ENCODE measurements at regions not wholly inside any gene's neighbourhood (a gene's known extent, or its start where the extent isn't known, plus 50 kb on each side); places are given as distances from the start of the nearest gene placed in this dataset.
"Not testable (repeated sequence)": the region's sequence is repeated elsewhere in the genome, so short reads cannot be mapped to it uniquely, and the experiment has no call there.

GRCh38 chr5:13115476-13115875, 829.0 kb downstream of the DNAH5 start:
- Mint-ChIP-seq H3K27ac (ENCODE audit: unreplicated experiment) (no peak overlapping the region), H3K9me3 (ENCODE audit: unreplicated experiment) (no peaks in the 10 kb centered on the region), H3K4me3 (ENCODE audit: unreplicated experiment) (no peak overlapping the region), H3K4me1 (ENCODE audit: unreplicated experiment) (no peaks in the 10 kb centered on the region), H3K27me3 (ENCODE audit: unreplicated experiment) (no peaks in the 10 kb centered on the region), H3K36me3 (ENCODE audit: low read depth, unreplicated experiment) (no peaks in the 10 kb centered on the region)
- no peak for TF ChIP-seq CTCF (IDR thresholded peaks at IDR 0.05; ENCODE audit: unreplicated experiment)
- no peak for DNase-seq (ENCODE audit: low spot score)

- no peak for DNase-seq (ENCODE audit: low spot score)
- Mint-ChIP-seq H3K9me3 (ENCODE audit: unreplicated experiment) (no peaks in the 10 kb centered on the region), H3K27ac (ENCODE audit: unreplicated experiment) (no peak overlapping the region), H3K36me3 (ENCODE audit: low read depth, unreplicated experiment) (no peaks in the 10 kb centered on the region), H3K4me1 (ENCODE audit: unreplicated experiment) (no peaks in the 10 kb centered on the region), H3K27me3 (ENCODE audit: unreplicated experiment) (no peaks in the 10 kb centered on the region), H3K4me3 (ENCODE audit: unreplicated experiment) (no peak overlapping the region)
- no peak for TF ChIP-seq CTCF (IDR thresholded peaks at IDR 0.05; ENCODE audit: unreplicated experiment)
These were observed 836.2 kb downstream of the DNAH5 start for GRCh38 chr5:13108265-13108664.

- Mint-ChIP-seq H3K36me3 (ENCODE audit: low read depth, unreplicated experiment) (no peaks in the 10 kb centered on the region), H3K4me1 (ENCODE audit: unreplicated experiment) (no peaks in the 10 kb centered on the region), H3K9me3 (ENCODE audit: unreplicated experiment) (no peaks in the 10 kb centered on the region), H3K4me3 (ENCODE audit: unreplicated experiment) (no peak overlapping the region), H3K27me3 (ENCODE audit: unreplicated experiment) (no peaks in the 10 kb centered on the region), H3K27ac (ENCODE audit: unreplicated experiment) (no peak overlapping the region)
- TF ChIP-seq CTCF (IDR thresholded peaks at IDR 0.05; ENCODE audit: unreplicated experiment), result no peak
- no peak for DNase-seq (ENCODE audit: low spot score)
These were observed 837.0 kb downstream of the DNAH5 start for GRCh38 chr5:13107537-13107936.

- Mint-ChIP-seq H3K36me3 (ENCODE audit: low read depth, unreplicated experiment) (no peaks in the 10 kb centered on the region), H3K4me3 (ENCODE audit: unreplicated experiment) (no peak overlapping the region), H3K4me1 (ENCODE audit: unreplicated experiment) (no peaks in the 10 kb centered on the region), H3K27ac (ENCODE audit: unreplicated experiment) (no peak overlapping the region), H3K27me3 (ENCODE audit: unreplicated experiment) (no peaks in the 10 kb centered on the region), H3K9me3 (ENCODE audit: unreplicated experiment) (no peaks in the 10 kb centered on the region)
- no peak for TF ChIP-seq CTCF (IDR thresholded peaks at IDR 0.05; ENCODE audit: unreplicated experiment)
- no peak for DNase-seq (ENCODE audit: low spot score)
These were observed 863.4 kb downstream of the DNAH5 start for GRCh38 chr5:13081116-13081515.

- H3K36me3 Mint-ChIP-seq (ENCODE audit: low read depth, unreplicated experiment); H3K9me3 Mint-ChIP-seq (ENCODE audit: unreplicated experiment); H3K4me3 Mint-ChIP-seq (ENCODE audit: unreplicated experiment); H3K4me1 Mint-ChIP-seq (ENCODE audit: unreplicated experiment); DNase-seq (ENCODE audit: low spot score); H3K27me3 Mint-ChIP-seq (ENCODE audit: unreplicated experiment); H3K27ac Mint-ChIP-seq (ENCODE audit: unreplicated experiment): not testable (repeated sequence)
These were observed 871.6 kb downstream of the DNAH5 start for GRCh38 chr5:13072936-13073335.

GRCh38 chr5:13063088-13063487, 881.4 kb downstream of the DNAH5 start:
- H3K36me3 Mint-ChIP-seq (ENCODE audit: low read depth, unreplicated experiment), result no peaks in the 10 kb centered on the region
- no peak for TF ChIP-seq CTCF (IDR thresholded peaks at IDR 0.05; ENCODE audit: unreplicated experiment)
- peaks cover 6% of the 10 kb centered on the region for H3K9me3 Mint-ChIP-seq (ENCODE audit: unreplicated experiment)
- no peaks in the 10 kb centered on the region for H3K27me3 Mint-ChIP-seq (ENCODE audit: unreplicated experiment)
- peaks cover 2% of the 10 kb centered on the region for H3K4me1 Mint-ChIP-seq (ENCODE audit: unreplicated experiment)
- H3K27ac Mint-ChIP-seq (ENCODE audit: unreplicated experiment), result no peak overlapping the region
- DNase-seq (ENCODE audit: low spot score), result no peak
- H3K4me3 Mint-ChIP-seq (ENCODE audit: unreplicated experiment), result no peak overlapping the region
